HCT116 (cell line): ENCODE measurements at regions not wholly inside any gene's neighbourhood (a gene's known extent, or its start where the extent isn't known, plus 50 kb on each side); places are given as distances from the start of the nearest gene placed in this dataset.

Experiments
- ATAC-seq: fragments of 200-7000 bp; cut with Tn5 transposase; 2 replicates; pipeline ENCODE4 v1.9.1; 2020; ENCODE audit warnings: mild to moderate bottlenecking, moderate library complexity
- BruUV-seq: library from RNA; stranded (reverse); fragments of 400-500 nt; replicated peaks from 2 replicates; lab custom pipeline; 2021; lab: Mats Ljungman, UMichigan
- CTCF ChIA-PET: fragments of 300-600 bp; sonication (Branson Sonifier 250); formaldehyde crosslinking; loops from one replicate; lab custom pipeline; 2021; ENCODE audit warnings: antibody characterized with exemption; lab: Charles Lee
- POLR2A ChIA-PET: fragments of 300-600, 350-600 bp; sonication (Branson Sonifier 250); formaldehyde crosslinking; loops from one replicate; lab custom pipeline; 2021; ENCODE audit warnings: antibody characterized with exemption; lab: Charles Lee
- RAD21 ChIA-PET, 2 experiments: fragments of 300-600 bp; sonication (Branson Sonifier 250); formaldehyde crosslinking; loops; one replicate each; lab custom pipeline; 2023; ENCODE audit warnings: low total read pairs in 2 of 2; ENCODE audit not compliant: uncharacterized antibody in 2 of 2, unreplicated experiment in 2 of 2, low non-redundant PET in 1 of 2; lab: Charles Lee
- DNase-seq: peaks from one replicate; pipeline ENCODE4 v3.0.0-alpha.2; 2010; ENCODE audit warnings: low read depth, low spot score
- H2AFZ ChIP-seq: fragments of 200-600 bp; shearing (Covaris generic), sonication (generic); 2 replicates; pipeline ENCODE4 v1.6.1; 2017; ENCODE audit warnings: low read depth, mixed run types, mixed read lengths, antibody characterized with exemption, low read length; ENCODE audit not compliant: poor library complexity, severe bottlenecking
- H3K27ac ChIP-seq: 2 replicates; pipeline ENCODE4 v1.5.1; 2012; ENCODE audit warnings: low read depth, low read length
- H3K27me3 ChIP-seq: fragments of 200-600 bp; sonication (generic); 2 replicates; pipeline ENCODE4 v1.6.1; 2016; ENCODE audit warnings: mixed run types, low read length, mixed read lengths; ENCODE audit not compliant: insufficient read depth
- H3K36me3 ChIP-seq, 2 experiments: fragments of 200-500 bp in 1 of 2; fragments of 200-600 bp in 1 of 2; sonication (Bioruptor generic) in 1 of 2; sonication (generic) in 1 of 2; 2 replicates each; pipeline versions ENCODE4 v1.5.1 to v1.6.1; 2014 to 2016; ENCODE audit warnings: low read length in 2 of 2, inconsistent platforms in 1 of 2, mixed read lengths in 1 of 2, mixed run types in 1 of 2; ENCODE audit not compliant: insufficient read depth in 2 of 2, control insufficient read depth in 1 of 2
- H3K4me1 ChIP-seq, 2 experiments: fragments of 200-600 bp in 1 of 2; sonication (generic) in 1 of 2; 2 replicates each; pipeline versions ENCODE4 v1.5.1 to v1.6.1; 2012 to 2017; ENCODE audit warnings: low read length in 2 of 2, inconsistent platforms in 1 of 2, mild to moderate bottlenecking in 1 of 2, mixed read lengths in 1 of 2, mixed run types in 1 of 2, moderate library complexity in 1 of 2; ENCODE audit not compliant: insufficient read depth in 2 of 2, control insufficient read depth in 1 of 2
- H3K4me2 ChIP-seq: fragments of 200-600 bp; sonication (generic); 2 replicates; pipeline ENCODE4 v1.6.1; 2017; ENCODE audit warnings: mixed run types, low read length, mixed read lengths
- H3K4me3 ChIP-seq, 2 experiments: fragments of 200-600 bp in 1 of 2; sonication (generic) in 1 of 2; replicated peaks in 1 of 2; 2 replicates each; pipeline ENCODE4 v1.5.1; 2011 to 2016; ENCODE audit warnings: low read length in 2 of 2, control low read depth in 1 of 2, low read depth in 1 of 2, mild to moderate bottlenecking in 1 of 2, mixed read lengths in 1 of 2, mixed run types in 1 of 2
- H3K79me2 ChIP-seq: fragments of 200-600 bp; sonication (generic); 2 replicates; pipeline ENCODE4 v1.6.1; 2017; ENCODE audit warnings: mild to moderate bottlenecking, mixed run types, low read length, moderate library complexity, mixed read lengths; ENCODE audit not compliant: insufficient read depth
- H3K9ac ChIP-seq: fragments of 200-600 bp; sonication (generic); 2 replicates; pipeline ENCODE4 v1.6.1; 2016; ENCODE audit warnings: low read length, mixed read lengths
- H3K9me2 ChIP-seq: fragments of 200-600 bp; sonication (generic), shearing (Covaris generic); 2 replicates; pipeline ENCODE4 v1.6.1; 2017; ENCODE audit warnings: mixed run types, mild to moderate bottlenecking, moderate library complexity; ENCODE audit not compliant: insufficient read depth
- H3K9me3 ChIP-seq, 2 experiments: fragments of 200-500 bp in 1 of 2; fragments of 200-600 bp in 1 of 2; sonication (Bioruptor generic) in 1 of 2; sonication (generic) in 1 of 2; 2 replicates each; pipeline ENCODE4 v1.6.1; 2014 to 2017; ENCODE audit warnings: low read length in 2 of 2, mixed read lengths in 2 of 2, inconsistent platforms in 1 of 2, low read depth in 1 of 2, mild to moderate bottlenecking in 1 of 2, mixed run types in 1 of 2, moderate library complexity in 1 of 2; ENCODE audit not compliant: control insufficient read depth in 1 of 2, insufficient read depth in 1 of 2
- H4K20me1 ChIP-seq: fragments of 200-600 bp; sonication (generic), shearing (Covaris generic); 2 replicates; pipeline ENCODE4 v1.6.1; 2017; ENCODE audit warnings: mixed run types, mild to moderate bottlenecking, moderate library complexity; ENCODE audit not compliant: insufficient read depth
- CBX3 ChIP-seq: IDR thresholded peaks from 2 replicates; pipeline ENCODE4 v1.6.1; 2012; ENCODE audit warnings: low read depth
- CEBPB ChIP-seq: IDR thresholded peaks from 2 replicates; pipeline ENCODE4 v1.6.1; 2012; ENCODE audit warnings: low read depth
- EGR1 ChIP-seq: IDR thresholded peaks from 2 replicates; pipeline ENCODE4 v1.6.1; 2012; ENCODE audit warnings: low read depth
- ELF1 ChIP-seq: IDR thresholded peaks from 2 replicates; pipeline ENCODE4 v1.6.1; 2012; ENCODE audit warnings: low read depth, borderline replicate concordance
- JUND ChIP-seq: IDR thresholded peaks from 2 replicates; pipeline ENCODE4 v1.6.1; 2012
- POLR2A ChIP-seq: IDR thresholded peaks from 2 replicates; pipeline ENCODE4 v1.7.0; 2011; ENCODE audit warnings: borderline replicate concordance; ENCODE audit not compliant: insufficient read depth, insufficient read length; ENCODE audit errors: extremely low read depth
- POLR2AphosphoS5 ChIP-seq: IDR thresholded peaks from 2 replicates; pipeline ENCODE4 v1.6.1; 2011; ENCODE audit warnings: mild to moderate bottlenecking, low read depth, low read length, moderate library complexity
- SRF ChIP-seq: IDR thresholded peaks from 2 replicates; pipeline ENCODE4 v1.6.1; 2012; ENCODE audit warnings: low read depth
- TCF7L2 ChIP-seq: IDR thresholded peaks from 2 replicates; pipeline ENCODE4 v1.7.0; 2011; ENCODE audit warnings: borderline replicate concordance, inconsistent platforms; ENCODE audit not compliant: insufficient read depth, insufficient read length; ENCODE audit errors: extremely low read depth
- YY1 ChIP-seq: IDR thresholded peaks from 2 replicates; pipeline ENCODE4 v1.6.1; 2011; ENCODE audit warnings: low read length, low read depth, moderate library complexity, mild to moderate bottlenecking; ENCODE audit not compliant: insufficient replicate concordance; ENCODE audit errors: extremely low read depth
- ZFX ChIP-seq: fragments of 450-650 bp; IDR thresholded peaks from 2 replicates; pipeline ENCODE4 v1.6.1; 2017
- ZNF274 ChIP-seq: fragments of 200-500 bp; sonication (Bioruptor generic); IDR thresholded peaks from 2 replicates; pipeline ENCODE4 v1.6.1; 2014; ENCODE audit warnings: mild to moderate bottlenecking, low read depth, low read length, inconsistent platforms
- intact Hi-C: fragments of 100-400 bp; cut with micrococcal nuclease; formaldehyde crosslinking; loops from 2 replicates; pipeline ENCODE4 v1.10.0; 2022
- TF ChIP-seq, protein P1 (sequence below): IDR thresholded peaks from 2 replicates; pipeline ENCODE4 v1.6.1; 2011; ENCODE audit warnings: mild to moderate bottlenecking, low read length, moderate library complexity; ENCODE audit not compliant: insufficient replicate concordance; ENCODE audit errors: extremely low read depth
- TF ChIP-seq, protein P2 (sequence below): IDR thresholded peaks from 2 replicates; pipeline ENCODE4 v1.6.1; 2012; ENCODE audit warnings: low read depth
- TF ChIP-seq, protein P3 (sequence below): IDR thresholded peaks from 2 replicates; pipeline ENCODE4 v1.6.1; 2012

DNA sequence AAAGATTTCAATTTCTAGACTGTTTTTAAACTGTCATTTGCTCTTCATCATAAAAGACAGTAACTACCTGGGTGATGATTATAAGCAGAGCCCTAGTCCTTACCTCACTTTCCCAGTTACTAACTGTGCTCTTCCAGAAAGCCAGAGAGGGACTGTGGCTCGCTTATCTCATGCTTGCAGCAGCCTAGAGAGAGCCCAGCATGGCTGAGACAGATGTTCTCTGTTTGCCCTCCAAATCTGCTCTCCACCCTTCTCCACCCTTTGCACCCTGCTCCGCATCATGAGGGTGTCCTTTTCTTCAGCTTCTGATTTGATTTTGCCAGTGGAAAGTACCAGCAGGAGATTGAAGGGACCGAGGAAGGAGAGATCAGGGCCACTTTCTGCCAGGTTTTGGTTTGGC is 61.2 kb upstream of the SELENOP start:
- ATAC-seq, result no peak
- no peak overlapping the region for H3K4me2 ChIP-seq
- H4K20me1 ChIP-seq, result no peaks in the 10 kb centered on the region
- H3K9me2 ChIP-seq, result no peaks in the 10 kb centered on the region
- no peak overlapping the region for H3K27ac ChIP-seq
- intact Hi-C loops, result no loop called here
- H3K9ac ChIP-seq, result no peak overlapping the region
- CTCF ChIA-PET, result no interaction called here
- DNase-seq, result no peak
- POLR2A ChIA-PET, result no interaction called here
- H3K4me3 ChIP-seq, result no peak overlapping the region
- TF ChIP-seq EGR1 (no peak), CBX3 (no peak), TCF7L2 (no peak), CEBPB (no peak)
- TF ChIP-seq, protein P1, sequence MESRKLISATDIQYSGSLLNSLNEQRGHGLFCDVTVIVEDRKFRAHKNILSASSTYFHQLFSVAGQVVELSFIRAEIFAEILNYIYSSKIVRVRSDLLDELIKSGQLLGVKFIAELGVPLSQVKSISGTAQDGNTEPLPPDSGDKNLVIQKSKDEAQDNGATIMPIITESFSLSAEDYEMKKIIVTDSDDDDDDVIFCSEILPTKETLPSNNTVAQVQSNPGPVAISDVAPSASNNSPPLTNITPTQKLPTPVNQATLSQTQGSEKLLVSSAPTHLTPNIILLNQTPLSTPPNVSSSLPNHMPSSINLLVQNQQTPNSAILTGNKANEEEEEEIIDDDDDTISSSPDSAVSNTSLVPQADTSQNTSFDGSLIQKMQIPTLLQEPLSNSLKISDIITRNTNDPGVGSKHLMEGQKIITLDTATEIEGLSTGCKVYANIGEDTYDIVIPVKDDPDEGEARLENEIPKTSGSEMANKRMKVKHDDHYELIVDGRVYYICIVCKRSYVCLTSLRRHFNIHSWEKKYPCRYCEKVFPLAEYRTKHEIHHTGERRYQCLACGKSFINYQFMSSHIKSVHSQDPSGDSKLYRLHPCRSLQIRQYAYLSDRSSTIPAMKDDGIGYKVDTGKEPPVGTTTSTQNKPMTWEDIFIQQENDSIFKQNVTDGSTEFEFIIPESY, result no peak
- H2AFZ ChIP-seq, result no peak overlapping the region
- no peaks in the 10 kb centered on the region for H3K27me3 ChIP-seq
- H3K79me2 ChIP-seq, result no peaks in the 10 kb centered on the region
- RAD21 ChIA-PET, result no interaction called here
- peaks cover 0 to 8% of the 10 kb centered on the region in 2 experiments; a peak in 1 of 4 replicates for H3K4me1 ChIP-seq
- no peaks in the 10 kb centered on the region for H3K9me3 ChIP-seq
- BruUV-seq, result no TSS peak
- H3K36me3 ChIP-seq, result no peaks in the 10 kb centered on the region

DNA sequence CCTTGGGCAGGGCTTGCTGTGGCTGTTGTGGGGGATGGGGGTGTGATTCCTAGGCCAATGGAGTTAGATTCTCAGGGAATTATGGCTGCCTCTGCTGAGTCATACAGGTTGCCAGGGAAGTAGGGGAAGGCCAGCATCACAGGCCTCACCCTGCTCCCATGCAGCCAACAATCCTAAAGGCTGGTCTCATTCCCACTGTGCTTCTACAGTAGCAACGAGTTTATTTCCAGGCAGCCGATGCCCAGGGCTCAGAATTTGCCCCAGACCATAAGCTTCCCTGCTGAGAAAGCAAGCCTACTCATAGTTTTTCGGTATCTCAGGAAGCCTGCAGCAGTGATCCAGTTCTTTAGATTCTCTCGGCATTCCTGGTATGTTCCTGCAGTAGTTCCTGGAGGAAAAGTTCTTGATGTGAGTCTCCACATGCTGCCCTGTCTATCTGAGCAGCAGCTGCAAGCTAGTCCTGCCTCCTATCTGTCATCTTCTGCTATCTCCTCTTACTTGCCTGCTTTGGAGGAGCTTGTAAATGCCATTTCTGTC is 59.3 kb upstream of the SELENOP start:
- H4K20me1 ChIP-seq, result no peaks in the 10 kb centered on the region
- no peaks in the 10 kb centered on the region for H3K79me2 ChIP-seq
- intact Hi-C loops, result no loop called here
- no peak overlapping the region for H2AFZ ChIP-seq
- RAD21 ChIA-PET, result no interaction called here
- H3K9me2 ChIP-seq, result no peaks in the 10 kb centered on the region
- peaks cover 0 to 8% of the 10 kb centered on the region in 2 experiments; a peak in 1 of 4 replicates for H3K4me1 ChIP-seq
- DNase-seq, result no peak
- ATAC-seq, result no peak
- no peaks in the 10 kb centered on the region for H3K36me3 ChIP-seq
- no TSS peak for BruUV-seq
- CTCF ChIA-PET, result interaction anchor here (1.1 to 2.6 kb wide), 2 partner anchors 16 to 19 kb away, joined by 3 to 8 read pairs; no protein-coding TSS in a partner anchor
- no peak overlapping the region for H3K9ac ChIP-seq
- H3K4me2 ChIP-seq, result no peak overlapping the region
- no peak overlapping the region for H3K4me3 ChIP-seq
- POLR2A ChIA-PET, result no interaction called here
- no peaks in the 10 kb centered on the region for H3K27me3 ChIP-seq
- no peak overlapping the region for H3K27ac ChIP-seq
- no peaks in the 10 kb centered on the region for H3K9me3 ChIP-seq
- TF ChIP-seq SRF (no peak), ZNF274 (no peak), POLR2AphosphoS5 (no peak), TCF7L2 (no peak), YY1 (no peak), POLR2A (no peak), JUND (no peak), ZFX (no peak), ELF1 (no peak)
- TF ChIP-seq, protein P2, sequence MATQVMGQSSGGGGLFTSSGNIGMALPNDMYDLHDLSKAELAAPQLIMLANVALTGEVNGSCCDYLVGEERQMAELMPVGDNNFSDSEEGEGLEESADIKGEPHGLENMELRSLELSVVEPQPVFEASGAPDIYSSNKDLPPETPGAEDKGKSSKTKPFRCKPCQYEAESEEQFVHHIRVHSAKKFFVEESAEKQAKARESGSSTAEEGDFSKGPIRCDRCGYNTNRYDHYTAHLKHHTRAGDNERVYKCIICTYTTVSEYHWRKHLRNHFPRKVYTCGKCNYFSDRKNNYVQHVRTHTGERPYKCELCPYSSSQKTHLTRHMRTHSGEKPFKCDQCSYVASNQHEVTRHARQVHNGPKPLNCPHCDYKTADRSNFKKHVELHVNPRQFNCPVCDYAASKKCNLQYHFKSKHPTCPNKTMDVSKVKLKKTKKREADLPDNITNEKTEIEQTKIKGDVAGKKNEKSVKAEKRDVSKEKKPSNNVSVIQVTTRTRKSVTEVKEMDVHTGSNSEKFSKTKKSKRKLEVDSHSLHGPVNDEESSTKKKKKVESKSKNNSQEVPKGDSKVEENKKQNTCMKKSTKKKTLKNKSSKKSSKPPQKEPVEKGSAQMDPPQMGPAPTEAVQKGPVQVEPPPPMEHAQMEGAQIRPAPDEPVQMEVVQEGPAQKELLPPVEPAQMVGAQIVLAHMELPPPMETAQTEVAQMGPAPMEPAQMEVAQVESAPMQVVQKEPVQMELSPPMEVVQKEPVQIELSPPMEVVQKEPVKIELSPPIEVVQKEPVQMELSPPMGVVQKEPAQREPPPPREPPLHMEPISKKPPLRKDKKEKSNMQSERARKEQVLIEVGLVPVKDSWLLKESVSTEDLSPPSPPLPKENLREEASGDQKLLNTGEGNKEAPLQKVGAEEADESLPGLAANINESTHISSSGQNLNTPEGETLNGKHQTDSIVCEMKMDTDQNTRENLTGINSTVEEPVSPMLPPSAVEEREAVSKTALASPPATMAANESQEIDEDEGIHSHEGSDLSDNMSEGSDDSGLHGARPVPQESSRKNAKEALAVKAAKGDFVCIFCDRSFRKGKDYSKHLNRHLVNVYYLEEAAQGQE, result no peak
- TF ChIP-seq, protein P3, sequence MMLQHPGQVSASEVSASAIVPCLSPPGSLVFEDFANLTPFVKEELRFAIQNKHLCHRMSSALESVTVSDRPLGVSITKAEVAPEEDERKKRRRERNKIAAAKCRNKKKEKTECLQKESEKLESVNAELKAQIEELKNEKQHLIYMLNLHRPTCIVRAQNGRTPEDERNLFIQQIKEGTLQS, result no peak
